ENCODE measurements at regions not wholly inside any gene's neighbourhood (a gene's known extent, or its start where the extent isn't known, plus 50 kb on each side); places are given as distances from the start of the nearest gene placed in this dataset.

DNA sequence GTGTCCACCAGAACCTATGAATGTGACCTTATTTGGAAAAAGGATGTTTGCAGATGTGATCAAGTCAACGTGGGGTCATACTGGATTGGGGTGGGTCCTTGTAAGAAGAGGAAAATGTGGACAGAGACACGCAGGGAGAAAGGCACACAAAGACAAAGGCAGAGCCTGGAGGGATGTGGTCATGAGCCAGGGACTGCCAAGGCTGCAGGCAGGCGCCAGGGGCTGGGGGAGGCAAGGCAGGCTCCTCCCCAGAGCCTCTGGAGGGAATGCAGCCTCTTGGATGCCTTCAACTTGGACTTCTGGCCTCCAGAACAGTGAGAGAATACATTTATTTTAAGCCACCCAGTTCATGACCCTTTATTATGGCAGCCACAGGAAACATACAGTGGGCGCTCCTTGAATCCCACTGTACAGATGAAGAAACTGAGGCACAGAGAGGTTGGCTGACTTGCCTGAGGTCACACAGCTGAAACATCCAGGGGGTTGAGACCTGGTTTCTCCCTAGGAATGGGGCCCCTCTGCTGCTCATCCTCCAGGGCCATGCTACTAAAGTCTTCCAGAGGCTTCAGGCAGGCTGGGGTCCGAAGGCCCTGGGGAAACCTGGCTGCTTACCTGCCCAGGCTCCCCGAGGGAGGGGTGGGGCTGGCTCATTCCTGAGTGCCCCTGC is 99.7 kb downstream of the RFLNA start:
- intact Hi-C loops (cut with micrococcal nuclease) = loop anchor here (10.0 kb wide), 1 partner anchor 510 kb away; no protein-coding TSS in a partner anchor
- ATAC-seq (ENCODE audit: low read depth) (no peak), DNase-seq (no peak)
- peaks cover 38% of the 10 kb centered on the region for H3K4me1 Mint-ChIP-seq
- no peak overlapping the region for H3K27ac Mint-ChIP-seq
- no peaks in the 10 kb centered on the region for H3K9me3 Mint-ChIP-seq
- peaks cover 55% of the 10 kb centered on the region for H3K36me3 Mint-ChIP-seq (ENCODE audit: low read depth)
- POLR2A ChIA-PET = no interaction called here
- no peak overlapping the region for H3K4me3 Mint-ChIP-seq
- CTCF ChIA-PET = no interaction called here
- TF ChIP-seq, protein P1, sequence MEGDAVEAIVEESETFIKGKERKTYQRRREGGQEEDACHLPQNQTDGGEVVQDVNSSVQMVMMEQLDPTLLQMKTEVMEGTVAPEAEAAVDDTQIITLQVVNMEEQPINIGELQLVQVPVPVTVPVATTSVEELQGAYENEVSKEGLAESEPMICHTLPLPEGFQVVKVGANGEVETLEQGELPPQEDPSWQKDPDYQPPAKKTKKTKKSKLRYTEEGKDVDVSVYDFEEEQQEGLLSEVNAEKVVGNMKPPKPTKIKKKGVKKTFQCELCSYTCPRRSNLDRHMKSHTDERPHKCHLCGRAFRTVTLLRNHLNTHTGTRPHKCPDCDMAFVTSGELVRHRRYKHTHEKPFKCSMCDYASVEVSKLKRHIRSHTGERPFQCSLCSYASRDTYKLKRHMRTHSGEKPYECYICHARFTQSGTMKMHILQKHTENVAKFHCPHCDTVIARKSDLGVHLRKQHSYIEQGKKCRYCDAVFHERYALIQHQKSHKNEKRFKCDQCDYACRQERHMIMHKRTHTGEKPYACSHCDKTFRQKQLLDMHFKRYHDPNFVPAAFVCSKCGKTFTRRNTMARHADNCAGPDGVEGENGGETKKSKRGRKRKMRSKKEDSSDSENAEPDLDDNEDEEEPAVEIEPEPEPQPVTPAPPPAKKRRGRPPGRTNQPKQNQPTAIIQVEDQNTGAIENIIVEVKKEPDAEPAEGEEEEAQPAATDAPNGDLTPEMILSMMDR (IDR thresholded peaks at IDR 0.05) = no peak
- H3K27me3 Mint-ChIP-seq = no peaks in the 10 kb centered on the region

DNA sequence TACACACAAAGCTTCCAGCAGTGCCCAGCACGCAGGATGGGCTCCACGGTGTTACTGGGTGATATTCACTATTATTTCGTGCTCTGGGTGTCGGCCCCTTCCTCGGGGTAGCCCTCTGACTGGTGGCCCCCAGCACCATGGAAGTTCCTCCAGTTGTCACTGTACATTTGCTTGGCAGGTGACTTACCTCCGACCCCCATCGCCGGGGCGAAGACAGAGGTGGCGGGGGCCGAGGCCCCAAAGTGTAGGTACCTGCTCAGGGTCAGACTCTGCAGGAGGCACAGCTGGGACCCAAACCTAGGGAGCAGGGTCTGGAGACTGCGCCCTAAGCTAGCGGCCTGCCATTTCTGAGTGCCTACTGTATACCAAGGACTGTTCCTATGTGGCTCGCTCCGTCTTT is 98.9 kb downstream of the RFLNA start:
- ATAC-seq (ENCODE audit: low read depth) = no peak
- no peak for DNase-seq
- H3K36me3 Mint-ChIP-seq (ENCODE audit: low read depth) = peaks cover 48% of the 10 kb centered on the region
- ChIA-PET POLR2A (no interaction called here), CTCF (no interaction called here)
- no peaks in the 10 kb centered on the region for H3K27me3 Mint-ChIP-seq
- H3K9me3 Mint-ChIP-seq = no peaks in the 10 kb centered on the region
- TF ChIP-seq, protein P1 (IDR thresholded peaks at IDR 0.05) = no peak
- H3K4me3 Mint-ChIP-seq = no peak overlapping the region
- no peak overlapping the region for H3K27ac Mint-ChIP-seq
- H3K4me1 Mint-ChIP-seq = peaks cover 44% of the 10 kb centered on the region
- intact Hi-C loops (cut with micrococcal nuclease) = loop anchor here (10.0 kb wide), 1 partner anchor 511 kb away; no protein-coding TSS in a partner anchor

- Mint-ChIP-seq H3K9me3 (no peaks in the 10 kb centered on the region), H3K27ac (no peak overlapping the region), H3K27me3 (no peaks in the 10 kb centered on the region), H3K4me3 (no peak overlapping the region), H3K4me1 (peaks cover 46% of the 10 kb centered on the region), H3K36me3 (ENCODE audit: low read depth) (peaks cover 43% of the 10 kb centered on the region)
- ChIA-PET CTCF (no interaction called here), POLR2A (no interaction called here)
- DNase-seq (no peak), ATAC-seq (ENCODE audit: low read depth) (no peak)
- intact Hi-C loops (cut with micrococcal nuclease) = loop anchor here (10.0 kb wide), 1 partner anchor 511 kb away; no protein-coding TSS in a partner anchor
- TF ChIP-seq, protein P1 (IDR thresholded peaks at IDR 0.05) = no peak
These were observed 98.5 kb downstream of the RFLNA start for GRCh38 chr12:124393414-124393790.

- ATAC-seq (ENCODE audit: low read depth) = no peak
- CTCF ChIA-PET = no interaction called here
- POLR2A ChIA-PET = interaction anchor here (0.6 to 2.5 kb wide), 3 partner anchors 61 to 608 kb away, joined by 3 to 13 read pairs (median 5); no protein-coding TSS in a partner anchor
- no peak overlapping the region for H3K27ac Mint-ChIP-seq
- H3K4me3 Mint-ChIP-seq = no peak overlapping the region
- H3K4me1 Mint-ChIP-seq = peaks cover 47% of the 10 kb centered on the region
- DNase-seq = no peak
- H3K9me3 Mint-ChIP-seq = no peaks in the 10 kb centered on the region
- TF ChIP-seq, protein P1 (IDR thresholded peaks at IDR 0.05) = no peak
- peaks cover 38% of the 10 kb centered on the region for H3K36me3 Mint-ChIP-seq (ENCODE audit: low read depth)
- H3K27me3 Mint-ChIP-seq = no peaks in the 10 kb centered on the region
- intact Hi-C loops (cut with micrococcal nuclease) = loop anchor here (10.0 kb wide), 1 partner anchor 512 kb away; no protein-coding TSS in a partner anchor
These were observed 97.9 kb downstream of the RFLNA start for GRCh38 chr12:124392667-124393413.

DNA sequence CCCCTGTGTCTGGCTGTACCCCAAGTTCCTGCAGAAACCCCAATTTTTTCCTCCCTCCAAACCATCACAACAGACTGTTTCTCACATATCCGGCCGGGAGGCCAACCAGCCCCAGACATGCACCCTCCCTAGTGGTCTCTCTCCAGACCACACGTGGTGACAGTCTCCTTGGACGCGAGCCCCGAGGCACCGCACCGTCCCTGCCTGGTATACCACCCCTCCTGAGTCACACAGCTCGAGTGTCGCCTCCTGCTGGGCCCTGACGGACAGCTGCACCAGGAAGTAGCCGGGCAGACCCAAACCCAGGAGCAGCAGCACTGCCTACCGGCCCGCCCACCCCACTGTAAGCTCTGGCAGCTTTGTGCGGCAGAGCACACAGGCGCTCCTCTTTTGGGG is 97.4 kb downstream of the RFLNA start:
- no peaks in the 10 kb centered on the region for H3K27me3 Mint-ChIP-seq
- H3K4me1 Mint-ChIP-seq = peaks cover 47% of the 10 kb centered on the region
- DNase-seq (no peak), ATAC-seq (ENCODE audit: low read depth) (no peak)
- no peaks in the 10 kb centered on the region for H3K9me3 Mint-ChIP-seq
- TF ChIP-seq, protein P1 (IDR thresholded peaks at IDR 0.05) = no peak
- H3K4me3 Mint-ChIP-seq = no peak overlapping the region
- ChIA-PET CTCF (no interaction called here), POLR2A (interaction anchor here (0.6 to 2.5 kb wide), 4 partner anchors 61 to 608 kb away, joined by 3 to 13 read pairs (median 4); no protein-coding TSS in a partner anchor)
- intact Hi-C loops (cut with micrococcal nuclease) = loop anchor here (10.0 kb wide), 1 partner anchor 513 kb away; no protein-coding TSS in a partner anchor
- H3K36me3 Mint-ChIP-seq (ENCODE audit: low read depth) = peaks cover 32% of the 10 kb centered on the region
- H3K27ac Mint-ChIP-seq = peak overlapping the region; percentile 79

All from activated B cell treated with CpG ODN at 0.5 μM for 24 hours (primary cell).